ENCODE measurements at regions not wholly inside any gene's neighbourhood (a gene's known extent, or its start where the extent isn't known, plus 50 kb on each side); places are given as distances from the start of the nearest gene placed in this dataset.
A peak's percentile ranks its signal among the peaks of the same experiment; 100 is the strongest.

- no peaks in the 10 kb centered on the region for H3K9me3 ChIP-seq
- 13 to 26% (median 23%) methylated on average over 6 of the region's 6 CpGs for WGBS, 5 donors
- peaks cover 8 to 74% (median 55%) of the 10 kb centered on the region in 6 donors for H3K4me1 ChIP-seq
Observed at GRCh38 chr1:108079440-108080025, 114.6 kb upstream of the VAV3 start.

GRCh38 chr1:108077991-108078390, 113.0 kb upstream of the VAV3 start:
- DNase-seq: no peak
- no peaks in the 10 kb centered on the region for H3K27me3 ChIP-seq (replicated peaks in 1 of 7)
- 23 to 33% (median 32%) methylated on average over 2 of the region's 2 CpGs for whole genome bisulfite sequencing, 5 donors
- no peak overlapping the region for H3K4me3 ChIP-seq
- H3K27ac ChIP-seq: peak overlapping the region; percentile 30 to 82 (median 65)
- intact Hi-C loops (cut with DNase I; ENCODE audit: low total_unique reads): no loop called here
- peaks cover 8 to 68% (median 50%) of the 10 kb centered on the region in 6 donors for H3K4me1 ChIP-seq
- TF ChIP-seq CTCF (IDR thresholded peaks at IDR 0.05 in 8 of 11, conservative IDR thresholded peaks at IDR 0.05 in 3 of 11) (no peak), POLR2AphosphoS5 (IDR thresholded peaks at IDR 0.05) (no peak)
- no peaks in the 10 kb centered on the region for H3K36me3 ChIP-seq
- no peaks in the 10 kb centered on the region for H3K9me3 ChIP-seq

More at GRCh38 chr1:108079440-108080025, 114.6 kb upstream of the VAV3 start:
- H3K27me3 ChIP-seq (replicated peaks in 1 of 7): no peaks in the 10 kb centered on the region
- DNase-seq: peak; percentile 90
- no peaks in the 10 kb centered on the region for H3K36me3 ChIP-seq
- H3K27ac ChIP-seq: peak overlapping the region in 6 of 8 donors; percentile 30 to 82 (median 68)
- H3K4me3 ChIP-seq: no peak overlapping the region
- peak in 2 of 3 donors; percentile 54 to 71 for TF ChIP-seq POLR2AphosphoS5 (IDR thresholded peaks at IDR 0.05)
- TF ChIP-seq POLR2A (IDR thresholded peaks at IDR 0.05): no peak
- no peak for TF ChIP-seq CTCF (IDR thresholded peaks at IDR 0.05 in 8 of 11, conservative IDR thresholded peaks at IDR 0.05 in 3 of 11)
- intact Hi-C loops (cut with DNase I; ENCODE audit: low total_unique reads): no loop called here

- WGBS, 5 donors: 22 to 31% (median 29%) methylated on average over 5 of the region's 5 CpGs
- TF ChIP-seq POLR2AphosphoS5 (IDR thresholded peaks at IDR 0.05) (no peak), CTCF (IDR thresholded peaks at IDR 0.05 in 8 of 11, conservative IDR thresholded peaks at IDR 0.05 in 3 of 11) (no peak), POLR2A (IDR thresholded peaks at IDR 0.05) (no peak)
- H3K4me1 ChIP-seq: peaks cover 2 to 57% (median 30%) of the 10 kb centered on the region in 6 donors
- H3K27ac ChIP-seq: peak overlapping the region in 1 of 8 donors; percentile 14
- intact Hi-C loops (cut with DNase I; ENCODE audit: low total_unique reads): no loop called here
- H3K4me3 ChIP-seq: no peak overlapping the region
- no peaks in the 10 kb centered on the region for H3K9me3 ChIP-seq
- no peak for DNase-seq
- H3K36me3 ChIP-seq: no peaks in the 10 kb centered on the region
- H3K27me3 ChIP-seq (replicated peaks in 1 of 7): no peaks in the 10 kb centered on the region
Observed at GRCh38 chr1:108075055-108075454, 110.1 kb upstream of the VAV3 start.

- Histone ChIP-seq H3K27me3 (replicated peaks in 1 of 7) (no peaks in the 10 kb centered on the region), H3K36me3 (no peaks in the 10 kb centered on the region), H3K27ac (no peak overlapping the region), H3K4me1 (peaks cover 0 to 39% (median 14%) of the 10 kb centered on the region in 6 donors), H3K4me3 (no peak overlapping the region), H3K9me3 (no peaks in the 10 kb centered on the region)
- 42 to 74% (median 57%) methylated on average over 1 of the region's 1 CpG for WGBS, 5 donors
- intact Hi-C loops (cut with DNase I; ENCODE audit: low total_unique reads): no loop called here
- TF ChIP-seq CTCF (IDR thresholded peaks at IDR 0.05 in 8 of 11, conservative IDR thresholded peaks at IDR 0.05 in 3 of 11) (no peak), POLR2A (IDR thresholded peaks at IDR 0.05) (no peak), POLR2AphosphoS5 (IDR thresholded peaks at IDR 0.05) (no peak)
- DNase-seq: no peak
Observed at GRCh38 chr1:108072776-108073175, 107.8 kb upstream of the VAV3 start.
